Osteocyte (in vitro differentiated cells): ENCODE measurements at regions not wholly inside any gene's neighbourhood (a gene's known extent, or its start where the extent isn't known, plus 50 kb on each side); places are given as distances from the start of the nearest gene placed in this dataset.

Source experiments
- DNase-seq: peaks from one replicate; pipeline ENCODE4 v3.0.0; 2021; ENCODE audit warnings: mixed read lengths; ENCODE audit not compliant: unreplicated experiment; ENCODE audit errors: extremely low spot score
- H3K27ac Mint-ChIP-seq: one replicate; pipeline ENCODE4 v1.8.0; 2021; ENCODE audit warnings: mild to moderate bottlenecking, mixed read lengths; ENCODE audit not compliant: unreplicated experiment
- H3K27me3 Mint-ChIP-seq: one replicate; pipeline ENCODE4 v1.8.0; 2021; ENCODE audit warnings: mixed read lengths; ENCODE audit not compliant: unreplicated experiment
- H3K36me3 Mint-ChIP-seq: one replicate; pipeline ENCODE4 v1.8.0; 2021; ENCODE audit warnings: mixed read lengths; ENCODE audit not compliant: unreplicated experiment
- H3K4me1 Mint-ChIP-seq: one replicate; pipeline ENCODE4 v1.8.0; 2021; ENCODE audit warnings: mixed read lengths; ENCODE audit not compliant: unreplicated experiment
- H3K4me3 Mint-ChIP-seq: one replicate; pipeline ENCODE4 v1.8.0; 2021; ENCODE audit warnings: mild to moderate bottlenecking, moderate library complexity, mixed read lengths; ENCODE audit not compliant: unreplicated experiment
- H3K9me3 Mint-ChIP-seq: one replicate; pipeline ENCODE4 v1.8.0; 2021; ENCODE audit warnings: mixed read lengths; ENCODE audit not compliant: unreplicated experiment
- TF ChIP-seq, protein P1 (sequence below): fragments of 200-600 bp; sonication (generic); IDR thresholded peaks from 2 replicates; pipeline ENCODE4 v1.5.0; 2021; ENCODE audit warnings: antibody characterized with exemption, mild to moderate bottlenecking, moderate library complexity

DNA sequence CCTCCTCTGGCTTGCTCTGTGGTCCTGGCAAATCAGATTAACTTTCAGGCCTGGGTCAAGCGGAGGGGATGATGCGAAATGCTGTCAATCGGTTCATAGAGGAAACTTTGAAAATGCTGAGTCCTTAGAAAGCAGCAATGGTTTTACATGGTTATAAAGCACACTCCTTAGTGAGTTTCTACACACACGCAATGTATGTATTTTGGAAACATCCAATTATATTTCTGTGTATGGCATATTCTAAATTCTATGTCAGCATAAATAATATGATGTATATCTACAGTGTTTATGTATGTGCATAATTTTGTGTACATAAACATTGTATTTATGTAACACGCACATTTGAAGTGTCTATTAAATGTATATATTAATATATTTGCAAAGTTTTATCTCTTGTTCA, 118.0 kb upstream of the ARID2 start:
- Mint-ChIP-seq H3K9me3 (no peaks in the 10 kb centered on the region), H3K4me3 (no peak overlapping the region), H3K27ac (no peak overlapping the region), H3K4me1 (peaks cover 43% of the 10 kb centered on the region), H3K36me3 (no peaks in the 10 kb centered on the region), H3K27me3 (no peaks in the 10 kb centered on the region)
- TF ChIP-seq, protein P1, sequence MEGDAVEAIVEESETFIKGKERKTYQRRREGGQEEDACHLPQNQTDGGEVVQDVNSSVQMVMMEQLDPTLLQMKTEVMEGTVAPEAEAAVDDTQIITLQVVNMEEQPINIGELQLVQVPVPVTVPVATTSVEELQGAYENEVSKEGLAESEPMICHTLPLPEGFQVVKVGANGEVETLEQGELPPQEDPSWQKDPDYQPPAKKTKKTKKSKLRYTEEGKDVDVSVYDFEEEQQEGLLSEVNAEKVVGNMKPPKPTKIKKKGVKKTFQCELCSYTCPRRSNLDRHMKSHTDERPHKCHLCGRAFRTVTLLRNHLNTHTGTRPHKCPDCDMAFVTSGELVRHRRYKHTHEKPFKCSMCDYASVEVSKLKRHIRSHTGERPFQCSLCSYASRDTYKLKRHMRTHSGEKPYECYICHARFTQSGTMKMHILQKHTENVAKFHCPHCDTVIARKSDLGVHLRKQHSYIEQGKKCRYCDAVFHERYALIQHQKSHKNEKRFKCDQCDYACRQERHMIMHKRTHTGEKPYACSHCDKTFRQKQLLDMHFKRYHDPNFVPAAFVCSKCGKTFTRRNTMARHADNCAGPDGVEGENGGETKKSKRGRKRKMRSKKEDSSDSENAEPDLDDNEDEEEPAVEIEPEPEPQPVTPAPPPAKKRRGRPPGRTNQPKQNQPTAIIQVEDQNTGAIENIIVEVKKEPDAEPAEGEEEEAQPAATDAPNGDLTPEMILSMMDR: no peak
- no peak for DNase-seq

DNA sequence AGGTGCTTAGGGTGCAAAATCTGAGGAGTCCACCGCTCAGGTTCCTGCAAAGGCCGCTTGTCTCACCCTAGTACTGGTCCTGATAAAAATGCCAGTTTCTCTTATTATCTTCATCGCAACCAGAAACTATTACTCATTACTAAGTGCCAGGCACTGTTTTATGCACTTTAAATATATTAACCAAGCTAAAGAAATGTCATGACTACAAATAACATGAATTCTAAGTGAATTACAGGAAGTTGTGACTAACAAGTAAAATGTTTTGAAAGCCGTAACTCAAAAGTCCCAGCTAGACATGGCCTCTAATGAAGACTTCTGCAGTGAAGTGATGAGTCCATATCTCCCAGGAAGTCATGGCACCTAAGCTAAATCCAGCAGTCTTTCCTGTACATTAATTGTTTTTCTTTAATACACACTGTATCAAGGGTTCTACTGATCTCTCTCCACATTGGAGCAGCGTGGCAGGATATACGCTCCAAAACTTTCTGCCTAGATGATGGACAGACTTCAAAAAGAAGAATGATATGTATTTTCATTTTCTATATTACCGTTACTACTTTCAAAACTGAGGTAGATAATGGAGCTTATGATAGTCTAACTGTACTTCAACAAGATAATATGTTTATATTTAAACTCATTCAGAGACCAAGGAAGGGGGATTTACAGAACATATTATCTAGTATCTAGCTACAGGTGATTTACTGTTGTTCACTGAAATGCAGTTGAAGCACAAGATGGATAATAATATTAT, 117.3 kb upstream of the ARID2 start:
- H3K27me3 Mint-ChIP-seq: no peaks in the 10 kb centered on the region
- H3K9me3 Mint-ChIP-seq: no peaks in the 10 kb centered on the region
- H3K4me3 Mint-ChIP-seq: no peak overlapping the region
- no peak for DNase-seq
- TF ChIP-seq, protein P1: no peak
- no peaks in the 10 kb centered on the region for H3K36me3 Mint-ChIP-seq
- H3K27ac Mint-ChIP-seq: no peak overlapping the region
- peaks cover 43% of the 10 kb centered on the region for H3K4me1 Mint-ChIP-seq

DNA sequence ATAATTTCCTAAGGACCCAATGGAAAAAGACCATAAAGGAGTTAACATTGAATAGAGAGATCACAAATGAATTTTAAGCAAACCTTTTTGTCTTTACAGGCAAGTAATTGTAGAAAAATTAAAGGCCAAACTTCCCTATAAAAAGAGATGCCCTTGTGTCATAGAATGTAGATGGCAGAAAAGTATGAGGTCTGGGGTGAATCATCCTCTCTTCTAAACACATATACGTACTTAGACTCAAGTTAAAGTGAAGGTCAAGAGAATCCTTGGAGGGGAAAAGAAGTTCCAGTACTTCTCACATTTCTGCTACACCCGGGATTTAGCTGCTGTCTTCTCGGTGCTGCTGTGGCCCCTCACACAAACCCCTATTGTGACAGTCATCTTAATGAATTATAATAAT, 116.2 kb upstream of the ARID2 start:
- no peaks in the 10 kb centered on the region for H3K36me3 Mint-ChIP-seq
- no peak overlapping the region for H3K4me3 Mint-ChIP-seq
- H3K27me3 Mint-ChIP-seq: no peaks in the 10 kb centered on the region
- no peak for DNase-seq
- no peak overlapping the region for H3K27ac Mint-ChIP-seq
- TF ChIP-seq, protein P1: no peak
- H3K4me1 Mint-ChIP-seq: peaks cover 43% of the 10 kb centered on the region
- no peaks in the 10 kb centered on the region for H3K9me3 Mint-ChIP-seq

DNA sequence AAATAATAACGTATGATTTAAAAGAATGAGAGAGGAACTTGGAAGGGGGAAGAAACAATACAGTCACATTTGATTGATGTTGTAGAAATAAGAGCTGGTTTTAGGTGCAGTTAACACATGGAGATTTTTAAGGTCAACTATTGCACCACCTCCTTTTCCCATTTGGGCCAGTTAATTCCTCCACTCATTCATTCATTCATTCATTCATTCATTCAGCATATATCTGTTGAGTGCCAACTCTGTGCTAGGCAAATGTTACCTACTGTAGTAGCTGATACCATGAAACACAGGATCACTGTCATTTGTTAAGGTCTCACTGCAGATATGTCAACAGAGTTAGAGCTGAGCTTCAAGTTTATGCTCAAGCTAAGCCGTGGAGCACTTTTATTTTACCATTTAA, 115.7 kb upstream of the ARID2 start:
- no peaks in the 10 kb centered on the region for H3K9me3 Mint-ChIP-seq
- DNase-seq: no peak
- no peak overlapping the region for H3K27ac Mint-ChIP-seq
- TF ChIP-seq, protein P1: no peak
- H3K36me3 Mint-ChIP-seq: no peaks in the 10 kb centered on the region
- no peak overlapping the region for H3K4me3 Mint-ChIP-seq
- no peaks in the 10 kb centered on the region for H3K27me3 Mint-ChIP-seq
- peaks cover 43% of the 10 kb centered on the region for H3K4me1 Mint-ChIP-seq

DNA sequence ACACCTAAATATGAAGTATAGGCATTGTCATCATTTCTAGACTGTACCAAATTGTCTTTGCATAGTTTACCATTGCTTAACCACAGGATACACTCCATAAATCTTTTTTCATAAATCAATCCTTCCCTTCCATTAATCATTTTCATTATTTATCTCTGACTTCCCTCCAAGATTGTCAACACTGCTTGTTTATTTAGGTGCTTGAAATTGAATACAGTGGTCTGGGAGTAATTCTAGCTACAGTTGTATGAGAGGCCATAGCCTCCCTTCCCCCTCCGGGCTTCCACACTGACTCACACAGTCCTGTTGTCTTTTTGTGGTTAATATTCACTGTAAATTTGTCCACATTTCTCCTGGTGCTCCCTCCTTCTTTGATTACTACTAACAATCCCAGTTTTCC, 114.2 kb upstream of the ARID2 start:
- H3K9me3 Mint-ChIP-seq: no peaks in the 10 kb centered on the region
- no peak overlapping the region for H3K27ac Mint-ChIP-seq
- DNase-seq: no peak
- H3K4me1 Mint-ChIP-seq: peaks cover 43% of the 10 kb centered on the region
- no peak overlapping the region for H3K4me3 Mint-ChIP-seq
- no peaks in the 10 kb centered on the region for H3K36me3 Mint-ChIP-seq
- H3K27me3 Mint-ChIP-seq: no peaks in the 10 kb centered on the region
- TF ChIP-seq, protein P1: no peak
